ENCODE measurements at regions not wholly inside any gene's neighbourhood (a gene's known extent, or its start where the extent isn't known, plus 50 kb on each side); places are given as distances from the start of the nearest gene placed in this dataset.

- DNase-seq = no peak
These were observed 253.8 kb downstream of the TNS1 start for GRCh38 chr2:217749008-217749407.

GRCh38 chr2:217746808-217747207 lies 256.0 kb downstream of the TNS1 start:
- no peak for DNase-seq

- DNase-seq = peak; percentile 59
These were observed 258.6 kb downstream of the TNS1 start for GRCh38 chr2:217743966-217744761.

- no peak for DNase-seq
These were observed 259.4 kb downstream of the TNS1 start for GRCh38 chr2:217743407-217743806.

- no peak for DNase-seq
These were observed 260.0 kb downstream of the TNS1 start for GRCh38 chr2:217742841-217743240.

GRCh38 chr2:217742276-217742675 lies 260.5 kb downstream of the TNS1 start:
- no peak for DNase-seq

- no peak for DNase-seq
These were observed 261.3 kb downstream of the TNS1 start for GRCh38 chr2:217741381-217741955.

GRCh38 chr2:217740756-217741155 lies 262.0 kb downstream of the TNS1 start:
- DNase-seq = peak; percentile 62

GRCh38 chr2:217740178-217740577 lies 262.6 kb downstream of the TNS1 start:
- no peak for DNase-seq

GRCh38 chr2:217739741-217740140 lies 263.1 kb downstream of the TNS1 start:
- no peak for DNase-seq

GRCh38 chr2:217738061-217738460 lies 264.7 kb downstream of the TNS1 start:
- no peak for DNase-seq

- no peak for DNase-seq
These were observed 265.8 kb downstream of the TNS1 start for GRCh38 chr2:217736776-217737550.

GRCh38 chr2:217735899-217736298 lies 266.9 kb downstream of the TNS1 start:
- no peak for DNase-seq

GRCh38 chr2:217735034-217735433 lies 267.8 kb downstream of the TNS1 start:
- DNase-seq = no peak

GRCh38 chr2:217733461-217733860 lies 269.3 kb downstream of the TNS1 start:
- DNase-seq = no peak

- no peak for DNase-seq
These were observed 269.8 kb downstream of the TNS1 start for GRCh38 chr2:217732992-217733391.

GRCh38 chr2:217731805-217732204 lies 271.0 kb downstream of the TNS1 start:
- DNase-seq = no peak

GRCh38 chr2:217729421-217730053 lies 273.3 kb downstream of the TNS1 start:
- peak; percentile 73 for DNase-seq

GRCh38 chr2:217727801-217728200 lies 275.0 kb downstream of the TNS1 start:
- no peak for DNase-seq

GRCh38 chr2:217725409-217725808 lies 277.4 kb downstream of the TNS1 start:
- no peak for DNase-seq

GRCh38 chr2:217724471-217724870 lies 278.3 kb downstream of the TNS1 start:
- no peak for DNase-seq

- DNase-seq = no peak
These were observed 278.8 kb downstream of the TNS1 start for GRCh38 chr2:217723981-217724380.

- no peak for DNase-seq
These were observed 279.8 kb downstream of the TNS1 start for GRCh38 chr2:217722883-217723472.

All from hindlimb muscle (tissue), 1 donor.